ENCODE measurements at regions not wholly inside any gene's neighbourhood (a gene's known extent, or its start where the extent isn't known, plus 50 kb on each side); places are given as distances from the start of the nearest gene placed in this dataset.

GRCh38 chr14:58749066-58749669 is 111.4 kb downstream of the DACT1 start:
- no peak for DNase-seq (ENCODE audit: extremely low spot score)
- intact Hi-C loops (cut with DNase I), result no loop called here
- no peaks in the 10 kb centered on the region for H3K36me3 ChIP-seq
- H3K4me3 ChIP-seq, result no peak overlapping the region
- H3K27ac ChIP-seq (replicated peaks in 1 of 4), result no peak overlapping the region
- H3K27me3 ChIP-seq, result no peaks in the 10 kb centered on the region
- 59% methylated on average over 5 of the region's 5 CpGs for WGBS
- H3K9me3 ChIP-seq, result no peaks in the 10 kb centered on the region
- peaks cover 15 to 42% (median 35%) of the 10 kb centered on the region in 4 donors for H3K4me1 ChIP-seq
- TF ChIP-seq POLR2AphosphoS5 (IDR thresholded peaks at IDR 0.05), result peak in 1 of 2 donors; percentile 7
- TF ChIP-seq CTCF (IDR thresholded peaks at IDR 0.05), result no peak

DNA sequence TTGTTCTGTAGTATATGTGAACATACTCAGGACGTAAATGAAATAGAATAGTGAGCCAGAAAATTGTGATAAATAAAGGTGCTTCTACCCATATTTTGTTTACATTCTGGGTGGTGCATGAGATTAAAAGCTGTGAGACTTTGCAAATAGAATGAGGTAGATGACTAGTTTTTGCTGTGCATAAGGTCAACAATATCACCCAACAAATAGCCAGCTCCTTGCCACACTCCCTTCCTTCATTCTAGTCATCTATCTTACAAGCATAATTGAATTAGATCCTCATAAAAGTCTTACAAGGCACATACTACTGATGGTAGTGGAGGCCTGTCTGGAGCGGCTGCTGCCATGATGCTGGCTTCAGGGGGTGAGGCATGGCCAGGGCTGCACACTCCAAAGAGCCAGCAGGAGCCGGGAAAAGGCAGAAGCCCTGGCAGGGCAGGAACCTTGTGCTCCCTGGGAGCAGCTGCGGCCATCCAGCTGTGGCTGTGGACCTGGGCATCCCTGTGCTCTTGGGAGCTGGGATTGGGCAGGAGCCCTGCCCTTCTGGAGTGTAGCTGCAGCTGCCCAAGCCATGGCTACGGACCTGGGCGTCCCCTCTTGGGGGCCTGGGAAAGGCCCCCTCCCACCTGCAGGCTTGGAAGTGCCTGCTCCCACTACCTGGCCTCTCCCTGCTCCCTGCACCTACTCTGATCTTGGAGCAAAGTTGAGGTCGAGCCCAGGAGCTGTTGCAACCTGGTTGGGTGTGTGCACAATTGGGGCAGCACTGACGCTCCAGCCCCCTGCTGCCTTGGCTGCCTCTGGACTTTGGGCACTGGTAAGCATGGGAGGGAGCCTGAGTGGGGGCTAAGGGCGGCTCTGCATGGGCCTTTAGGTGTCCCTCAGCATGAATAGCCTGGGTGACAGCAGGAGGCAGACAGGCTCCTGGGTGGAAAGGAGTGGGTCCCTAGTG is 112.8 kb downstream of the DACT1 start:
- no peak for DNase-seq (ENCODE audit: extremely low spot score)
- H3K27me3 ChIP-seq, result no peaks in the 10 kb centered on the region
- H3K4me3 ChIP-seq, result no peak overlapping the region
- intact Hi-C loops (cut with DNase I), result no loop called here
- no peaks in the 10 kb centered on the region for H3K36me3 ChIP-seq
- TF ChIP-seq CTCF (IDR thresholded peaks at IDR 0.05) (no peak), POLR2AphosphoS5 (IDR thresholded peaks at IDR 0.05) (no peak), POLR2A (IDR thresholded peaks at IDR 0.05; ENCODE audit: low read depth) (no peak), EP300 (IDR thresholded peaks at IDR 0.05) (no peak)
- no peaks in the 10 kb centered on the region for H3K9me3 ChIP-seq
- no peak overlapping the region for H3K27ac ChIP-seq (replicated peaks in 1 of 4)
- H3K4me1 ChIP-seq, result peaks cover 18 to 48% (median 40%) of the 10 kb centered on the region in 4 donors
- 78% methylated on average over 6 of the region's 9 CpGs for WGBS

- 88% methylated on average over 1 of the region's 5 CpGs for WGBS
- intact Hi-C loops (cut with DNase I), result no loop called here
These were observed 114.0 kb downstream of the DACT1 start for GRCh38 chr14:58751788-58752187.

DNA sequence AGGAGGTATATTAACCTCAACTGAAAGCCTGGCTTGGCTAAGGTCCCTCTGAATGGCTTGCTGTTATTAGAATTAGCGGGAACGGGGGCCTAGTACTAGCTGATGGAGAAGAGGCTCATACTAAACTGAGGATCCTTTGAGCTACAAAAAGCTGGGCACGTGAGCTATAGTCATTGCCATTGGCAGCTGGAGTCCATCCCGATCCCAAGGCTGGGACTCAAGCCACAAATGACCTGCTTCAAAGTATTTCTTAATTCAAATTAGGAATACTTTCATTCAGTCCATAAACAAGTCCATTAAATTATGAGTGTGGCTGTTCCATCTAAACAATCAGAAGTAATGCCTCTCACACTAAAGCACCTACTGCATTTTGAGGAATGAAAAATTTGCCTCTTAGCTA is 114.5 kb downstream of the DACT1 start:
- peaks cover 18 to 44% (median 32%) of the 10 kb centered on the region in 4 donors for H3K4me1 ChIP-seq
- intact Hi-C loops (cut with DNase I), result no loop called here
- H3K27me3 ChIP-seq, result no peaks in the 10 kb centered on the region
- H3K9me3 ChIP-seq, result no peaks in the 10 kb centered on the region
- WGBS, result 88% methylated on average over 2 of the region's 4 CpGs
- peak overlapping the region; percentile 22 to 49 (median 42) for H3K27ac ChIP-seq (replicated peaks in 1 of 4)
- no peak for DNase-seq (ENCODE audit: extremely low spot score)
- no peaks in the 10 kb centered on the region for H3K36me3 ChIP-seq
- H3K4me3 ChIP-seq, result no peak overlapping the region
- no peak for TF ChIP-seq CTCF (IDR thresholded peaks at IDR 0.05)
- TF ChIP-seq POLR2AphosphoS5 (IDR thresholded peaks at IDR 0.05), result no peak
- TF ChIP-seq POLR2A (IDR thresholded peaks at IDR 0.05; ENCODE audit: low read depth), result no peak
- no peak for TF ChIP-seq EP300 (IDR thresholded peaks at IDR 0.05)

More at GRCh38 chr14:58751788-58752187, 114.0 kb downstream of the DACT1 start:
- H3K27me3 ChIP-seq, result no peaks in the 10 kb centered on the region
- no peak for TF ChIP-seq POLR2AphosphoS5 (IDR thresholded peaks at IDR 0.05)
- TF ChIP-seq POLR2A (IDR thresholded peaks at IDR 0.05; ENCODE audit: low read depth), result no peak
- no peak for TF ChIP-seq CTCF (IDR thresholded peaks at IDR 0.05)
- no peak for TF ChIP-seq EP300 (IDR thresholded peaks at IDR 0.05)
- no peak for DNase-seq (ENCODE audit: extremely low spot score)
- peak overlapping the region in 3 of 4 donors; percentile 22 to 49 (median 47) for H3K27ac ChIP-seq (replicated peaks in 1 of 4)
- no peak overlapping the region for H3K4me3 ChIP-seq
- peaks cover 18 to 45% (median 34%) of the 10 kb centered on the region in 4 donors for H3K4me1 ChIP-seq
- H3K9me3 ChIP-seq, result no peaks in the 10 kb centered on the region
- no peaks in the 10 kb centered on the region for H3K36me3 ChIP-seq
